Glomerular visceral epithelial cell (primary cell): ENCODE measurements at regions not wholly inside any gene's neighbourhood (a gene's known extent, or its start where the extent isn't known, plus 50 kb on each side); places are given as distances from the start of the nearest gene placed in this dataset.
"Not testable (repeated sequence)": the region's sequence is repeated elsewhere in the genome, so short reads cannot be mapped to it uniquely, and the experiment has no call there.

Source experiments
- DNase-seq: peaks from one replicate; pipeline ENCODE4 v3.0.0-alpha.2; 2016; ENCODE audit errors: extremely low spot score

- DNase-seq = no peak
Measured at GRCh38 chr1:241447031-241447644, 72.4 kb downstream of the FH start.

GRCh38 chr1:241444836-241445235 lies 74.7 kb downstream of the FH start:
- no peak for DNase-seq

- peak; percentile 7 for DNase-seq
Measured at GRCh38 chr1:241443561-241443960, 76.0 kb downstream of the FH start.

- DNase-seq = peak; percentile 15
Measured at GRCh38 chr1:241442686-241443085, 76.9 kb downstream of the FH start.

GRCh38 chr1:241440904-241441303 lies 78.7 kb downstream of the FH start:
- DNase-seq = no peak

- not testable (repeated sequence) for DNase-seq
Measured at GRCh38 chr1:241438686-241439085, 80.9 kb downstream of the FH start.

GRCh38 chr1:241432241-241432640 lies 75.2 kb upstream of the RGS7 start:
- DNase-seq = no peak

GRCh38 chr1:241425091-241425490 lies 68.1 kb upstream of the RGS7 start:
- DNase-seq = not testable (repeated sequence)

- no peak for DNase-seq
Measured at GRCh38 chr1:241424480-241424971, 67.5 kb upstream of the RGS7 start.

- DNase-seq = peak; percentile 30
Measured at GRCh38 chr1:241423541-241424479, 66.8 kb upstream of the RGS7 start.

GRCh38 chr1:241422470-241422869 lies 65.5 kb upstream of the RGS7 start:
- no peak for DNase-seq

GRCh38 chr1:241419986-241420385 lies 63.0 kb upstream of the RGS7 start:
- no peak for DNase-seq

GRCh38 chr1:241417258-241417657 lies 60.3 kb upstream of the RGS7 start:
- no peak for DNase-seq

- no peak for DNase-seq
Measured at GRCh38 chr1:241413974-241414373, 57.0 kb upstream of the RGS7 start.

- DNase-seq = peak; percentile 18
Measured at GRCh38 chr1:241413386-241413785, 56.4 kb upstream of the RGS7 start.

- DNase-seq = no peak
Measured at GRCh38 chr1:241412646-241413045, 55.6 kb upstream of the RGS7 start.

GRCh38 chr1:241411776-241412338 lies 54.9 kb upstream of the RGS7 start:
- DNase-seq = no peak

- DNase-seq = peak; percentile 10
Measured at GRCh38 chr1:241411056-241411775, 54.2 kb upstream of the RGS7 start.

- no peak for DNase-seq
Measured at GRCh38 chr1:241408170-241408569, 51.2 kb upstream of the RGS7 start.
